GM19351 (cell line): ENCODE measurements at regions not wholly inside any gene's neighbourhood (a gene's known extent, or its start where the extent isn't known, plus 50 kb on each side); places are given as distances from the start of the nearest gene placed in this dataset.

Experiments used
- ATAC-seq: cut with Tn5 transposase; IDR thresholded peaks from one replicate; pipeline ENCODE4 v1.9.1; 2021; ENCODE audit warnings: mild to moderate bottlenecking, moderate library complexity; ENCODE audit not compliant: unreplicated experiment

GRCh38 chr13:81539643-81540150 lies 1198.8 kb upstream of the SPRY2 start:
- ATAC-seq: no peak

GRCh38 chr13:81498969-81499368 lies 1158.0 kb upstream of the SPRY2 start:
- ATAC-seq: no peak

DNA sequence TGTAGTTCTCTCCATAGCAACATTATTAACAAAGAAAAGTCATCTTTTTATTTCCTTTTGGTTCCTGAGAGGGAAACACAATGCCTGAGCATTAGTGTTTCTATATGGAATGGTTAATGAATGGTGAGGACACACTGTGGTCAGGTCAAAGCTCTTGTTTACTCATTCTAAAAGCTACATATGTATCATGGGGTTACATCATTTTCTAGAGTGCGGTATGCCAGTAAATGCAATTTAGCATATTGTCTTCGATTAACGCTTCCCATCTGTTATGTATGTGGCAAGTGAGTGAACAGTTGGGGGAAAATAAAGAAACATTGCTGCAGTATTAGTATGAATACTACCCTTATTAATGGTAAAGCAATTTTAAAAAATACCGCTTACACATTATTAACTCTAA lies 1152.2 kb upstream of the SPRY2 start:
- no peak for ATAC-seq

DNA sequence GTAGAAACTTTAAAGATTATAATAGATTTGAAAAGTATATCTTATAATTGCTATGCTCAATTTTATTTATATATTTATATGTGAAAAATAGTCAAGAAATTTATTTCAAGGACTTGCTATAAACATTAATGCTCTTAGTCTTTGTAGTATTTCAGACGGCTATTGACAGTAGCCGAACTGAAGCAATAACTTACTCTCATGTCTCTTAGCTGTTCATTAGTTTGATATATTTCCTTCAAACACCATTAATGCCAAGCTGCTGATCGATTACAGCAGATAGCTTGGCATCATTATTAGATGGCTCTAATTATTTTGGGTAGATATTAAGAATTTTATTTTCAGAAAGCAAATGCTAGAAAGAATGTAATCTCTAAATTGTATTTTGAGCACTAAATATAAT lies 1151.5 kb upstream of the SPRY2 start:
- no peak for ATAC-seq

GRCh38 chr13:81488021-81488420 lies 1147.1 kb upstream of the SPRY2 start:
- no peak for ATAC-seq

DNA sequence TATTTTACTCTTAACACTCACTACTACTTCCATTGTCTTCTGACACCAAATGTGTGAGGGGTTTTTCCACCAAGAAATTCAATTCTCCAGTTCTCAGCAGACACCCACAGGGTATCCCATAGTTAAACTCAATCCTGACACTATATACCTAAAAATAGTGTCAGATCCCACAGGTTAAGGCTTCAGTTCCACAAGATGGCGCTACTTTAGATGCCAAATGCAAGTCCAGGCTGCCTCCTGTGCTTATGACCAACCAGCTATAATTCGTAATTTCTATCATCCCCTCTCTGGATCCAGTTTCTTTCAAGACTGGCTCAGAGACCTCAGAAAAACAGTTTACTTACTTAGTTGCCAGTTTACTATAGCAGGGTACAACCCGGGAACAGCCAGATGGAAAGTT lies 1146.2 kb upstream of the SPRY2 start:
- no peak for ATAC-seq

DNA sequence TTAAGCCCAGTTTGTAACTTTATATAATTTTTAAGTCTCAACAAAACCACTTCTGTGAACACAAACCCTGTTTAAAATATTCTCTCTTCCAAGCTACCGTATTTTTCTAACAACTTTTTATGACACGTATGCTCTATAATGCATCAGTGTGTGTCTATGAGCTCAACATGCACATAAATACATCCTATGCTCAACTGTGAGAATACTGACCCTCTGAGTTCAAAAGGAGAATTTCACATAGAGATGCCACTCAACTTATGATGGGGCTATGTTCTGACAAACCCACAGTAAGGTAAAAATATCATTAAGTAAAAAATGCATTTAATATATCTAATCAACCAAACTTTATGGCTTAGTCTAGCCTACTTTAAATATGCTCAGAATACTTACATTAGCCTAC lies 1139.7 kb upstream of the SPRY2 start:
- no peak for ATAC-seq

DNA sequence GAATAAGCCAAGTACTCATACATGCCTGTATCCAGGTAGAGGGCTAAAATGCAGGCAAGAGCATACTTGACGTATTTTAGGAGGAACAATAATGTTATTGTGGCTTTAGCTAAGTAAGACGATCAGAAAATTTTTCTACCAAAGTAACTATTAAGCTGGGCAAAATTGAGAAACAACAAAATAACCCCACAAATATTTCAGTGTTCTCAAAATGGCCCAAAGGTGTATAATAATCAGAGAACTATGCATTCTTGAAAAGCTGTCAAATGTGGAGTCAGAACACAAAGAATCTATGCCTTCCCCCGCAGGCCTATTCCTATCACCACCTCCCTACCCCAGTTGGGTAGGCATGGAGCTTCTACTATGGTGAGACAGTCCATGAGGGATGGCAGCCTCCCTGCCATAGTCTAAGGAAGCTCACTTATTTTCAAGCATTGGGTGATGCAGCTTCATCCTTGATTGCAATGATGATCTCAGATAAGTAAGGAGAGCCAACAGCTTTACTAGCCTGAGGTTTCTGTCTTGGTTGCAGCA lies 1132.5 kb upstream of the SPRY2 start:
- no peak for ATAC-seq

- no peak for ATAC-seq
Observed at GRCh38 chr13:81458170-81458569, 1117.2 kb upstream of the SPRY2 start.

GRCh38 chr13:81446441-81446840 lies 1105.5 kb upstream of the SPRY2 start:
- ATAC-seq: no peak

GRCh38 chr13:81442904-81443303 lies 1102.0 kb upstream of the SPRY2 start:
- no peak for ATAC-seq

- ATAC-seq: no peak
Observed at GRCh38 chr13:81425286-81425685, 1084.4 kb upstream of the SPRY2 start.

DNA sequence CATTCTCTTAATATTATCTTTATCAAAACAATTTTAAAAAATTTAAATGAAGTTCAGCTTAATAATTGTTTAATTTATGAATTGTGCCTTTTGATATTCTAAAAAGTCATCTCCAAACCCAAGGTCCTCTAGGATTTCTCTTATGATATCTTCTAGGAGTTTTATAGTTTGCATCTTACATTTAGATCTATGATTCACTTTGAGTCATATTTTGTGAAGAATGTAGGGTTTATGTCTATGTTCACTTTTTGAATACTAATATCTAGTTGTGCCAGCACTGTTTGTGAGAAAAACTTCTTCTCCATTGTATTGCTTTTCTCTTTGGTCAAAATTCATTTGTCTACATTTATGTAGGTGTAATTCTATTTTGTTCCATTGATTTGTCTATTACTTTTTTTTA lies 1068.4 kb upstream of the SPRY2 start:
- ATAC-seq: no peak

GRCh38 chr13:81408647-81409046 lies 1067.7 kb upstream of the SPRY2 start:
- ATAC-seq: no peak

GRCh38 chr13:81406639-81407292 lies 1065.8 kb upstream of the SPRY2 start:
- no peak for ATAC-seq

GRCh38 chr13:81406022-81406421 lies 1065.1 kb upstream of the SPRY2 start:
- no peak for ATAC-seq

GRCh38 chr13:81396192-81396591 lies 1055.3 kb upstream of the SPRY2 start:
- ATAC-seq: no peak

DNA sequence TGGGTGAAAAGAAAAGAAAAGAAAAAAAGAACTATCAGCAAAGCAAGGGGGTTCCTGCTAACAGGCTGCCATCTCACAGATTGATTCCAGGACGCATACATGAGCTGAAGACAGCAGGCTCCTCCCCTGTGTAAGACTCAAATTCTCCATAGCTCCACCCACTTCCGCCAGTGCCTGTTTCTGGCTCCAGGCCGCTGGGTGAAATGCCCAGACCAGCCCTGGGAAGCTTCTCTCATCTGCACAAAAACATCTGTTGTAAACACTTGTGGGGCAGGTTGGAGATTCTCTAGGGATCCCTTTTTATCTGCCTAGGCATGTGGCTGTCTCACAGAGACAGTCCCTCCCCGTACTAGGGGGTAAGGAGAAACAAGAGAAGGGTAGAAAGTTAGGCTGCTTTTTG lies 1054.4 kb upstream of the SPRY2 start:
- no peak for ATAC-seq

GRCh38 chr13:81394640-81395039 lies 1053.7 kb upstream of the SPRY2 start:
- no peak for ATAC-seq

DNA sequence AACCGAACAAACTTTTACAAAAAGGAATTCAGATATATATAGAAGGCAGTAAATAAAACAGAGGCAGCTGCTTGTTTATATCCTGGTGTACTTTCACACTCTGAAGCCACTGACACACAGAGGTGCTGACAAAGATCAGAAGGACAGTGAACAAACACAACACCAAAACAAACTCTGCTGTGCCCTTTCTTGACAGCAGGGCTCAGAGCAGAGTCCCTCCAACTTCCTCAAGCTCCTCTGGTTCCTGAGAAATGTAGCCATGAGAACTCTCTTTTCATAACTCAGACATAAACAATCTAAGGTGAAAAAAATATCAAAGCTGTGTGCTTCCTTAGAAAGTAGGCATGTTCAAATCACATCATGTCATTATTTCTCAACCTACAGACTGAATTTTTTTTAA lies 1052.8 kb upstream of the SPRY2 start:
- no peak for ATAC-seq

DNA sequence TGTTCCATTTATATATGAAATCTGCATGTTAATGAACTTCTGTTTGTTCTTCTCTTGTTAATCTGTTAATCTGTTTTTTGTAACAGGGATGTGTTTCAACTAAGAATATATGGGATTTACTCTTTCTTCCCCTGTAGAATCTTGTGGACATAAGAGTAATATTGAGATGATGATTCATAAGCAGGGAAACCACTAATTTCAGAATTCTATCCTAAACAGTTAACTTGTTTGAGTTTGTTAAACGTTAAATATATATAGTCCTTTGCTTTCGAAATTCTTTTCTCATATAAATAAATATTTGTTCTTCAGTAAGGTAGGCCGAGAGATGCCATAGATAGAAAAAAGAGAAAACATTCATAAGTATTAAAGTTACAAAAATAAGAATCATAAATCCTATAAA lies 1052.2 kb upstream of the SPRY2 start:
- ATAC-seq: no peak

GRCh38 chr13:81388400-81388799 lies 1047.5 kb upstream of the SPRY2 start:
- no peak for ATAC-seq

- ATAC-seq: no peak
Observed at GRCh38 chr13:81383444-81383843, 1042.5 kb upstream of the SPRY2 start.
